ENCODE measurements at regions not wholly inside any gene's neighbourhood (a gene's known extent, or its start where the extent isn't known, plus 50 kb on each side); places are given as distances from the start of the nearest gene placed in this dataset.

- DNase-seq (ENCODE audit: low spot score) (peak; percentile 78), ATAC-seq (peak; percentile 90)
- Histone ChIP-seq H3K36me3 (ENCODE audit: insufficient read depth) (no peaks in the 10 kb centered on the region), H3K27me3 (ENCODE audit: insufficient read depth) (peaks cover 37% of the 10 kb centered on the region), H3K27ac (ENCODE audit: low read depth) (no peak overlapping the region), H3K79me2 (replicated peaks; ENCODE audit: insufficient read depth) (no peaks in the 10 kb centered on the region), H3K4me3 (peak overlapping the region; percentile 75), H4K20me1 (replicated peaks; ENCODE audit: insufficient read depth) (no peaks in the 10 kb centered on the region), H3K9me2 (ENCODE audit: insufficient read depth) (no peaks in the 10 kb centered on the region), H3K4me1 (ENCODE audit: insufficient read depth) (no peaks in the 10 kb centered on the region), H3F3A (replicated peaks; ENCODE audit: low read depth) (no peaks in the 10 kb centered on the region), H2AFZ (peak overlapping the region; percentile 93), H3K4me2 (peak overlapping the region; percentile 83)
- TF ChIP-seq POLR2AphosphoS5 (IDR thresholded peaks at IDR 0.05; ENCODE audit: low read depth) (no peak), EZH2 (IDR thresholded peaks at IDR 0.05; ENCODE audit: low read depth, unreplicated experiment) (peak; percentile 12), JUNB (IDR thresholded peaks at IDR 0.05; ENCODE audit: unreplicated experiment) (no peak), ZNF331 (CRISPR knock-in tag; IDR thresholded peaks at IDR 0.05; ENCODE audit: low read depth) (peak; percentile 57), REST (IDR thresholded peaks at IDR 0.05; ENCODE audit: unreplicated experiment) (no peak)
- Mint-ChIP-seq H3K9me3 (peaks cover 12% of the 10 kb centered on the region; the same call in 2 of the 3 replicates), H3K27me3 (ENCODE audit: insufficient read depth, low read depth, poor library complexity) (peaks cover 16% of the 10 kb centered on the region), H3K36me3 (ENCODE audit: low read depth) (peaks cover 6% of the 10 kb centered on the region; the same call in 2 of the 3 replicates), H3K4me1 (no peaks in the 10 kb centered on the region), H3K27ac (no peak overlapping the region), H3K4me3 (peak overlapping the region; percentile 73)
Measured at GRCh38 chr10:108465871-108466641, 1301.5 kb upstream of the SORCS1 start.

GRCh38 chr10:108462005-108462404, 1297.5 kb upstream of the SORCS1 start:
- Histone ChIP-seq H4K20me1 (replicated peaks; ENCODE audit: insufficient read depth) (no peaks in the 10 kb centered on the region), H2AFZ (no peak overlapping the region), H3K4me1 (ENCODE audit: insufficient read depth) (no peaks in the 10 kb centered on the region), H3F3A (replicated peaks; ENCODE audit: low read depth) (no peaks in the 10 kb centered on the region), H3K27me3 (ENCODE audit: insufficient read depth) (peaks cover 22% of the 10 kb centered on the region), H3K4me2 (no peak overlapping the region), H3K9me2 (ENCODE audit: insufficient read depth) (no peaks in the 10 kb centered on the region), H3K4me3 (no peak overlapping the region), H3K27ac (ENCODE audit: low read depth) (no peak overlapping the region), H3K79me2 (replicated peaks; ENCODE audit: insufficient read depth) (no peaks in the 10 kb centered on the region), H3K36me3 (ENCODE audit: insufficient read depth) (no peaks in the 10 kb centered on the region)
- Mint-ChIP-seq H3K27me3 (ENCODE audit: insufficient read depth, low read depth, poor library complexity) (peaks cover 13% of the 10 kb centered on the region), H3K4me1 (no peaks in the 10 kb centered on the region), H3K9me3 (no peaks in the 10 kb centered on the region), H3K27ac (no peak overlapping the region), H3K4me3 (no peak overlapping the region), H3K36me3 (ENCODE audit: low read depth) (no peaks in the 10 kb centered on the region)
- no peak for DNase-seq (ENCODE audit: low spot score)
- ATAC-seq: no peak
- TF ChIP-seq STAT1 (IDR thresholded peaks at IDR 0.05; ENCODE audit: unreplicated experiment): no peak
- no peak for TF ChIP-seq EZH2 (IDR thresholded peaks at IDR 0.05; ENCODE audit: low read depth, unreplicated experiment)
- no peak for TF ChIP-seq REST (IDR thresholded peaks at IDR 0.05; ENCODE audit: unreplicated experiment)
- no peak for TF ChIP-seq ZNF462 (CRISPR knock-in tag; IDR thresholded peaks at IDR 0.05)

Measured in GM23338 (cell line).